ENCODE measurements at regions not wholly inside any gene's neighbourhood (a gene's known extent, or its start where the extent isn't known, plus 50 kb on each side); places are given as distances from the start of the nearest gene placed in this dataset.

GRCh38 chr3:193780810-193781478, 187.9 kb downstream of the OPA1 start:
- no peak for DNase-seq (ENCODE audit: low read depth)

GRCh38 chr3:193782276-193782647, 189.3 kb downstream of the OPA1 start:
- no peak for DNase-seq (ENCODE audit: low read depth)

- no peak for DNase-seq (ENCODE audit: low read depth)
Observed at GRCh38 chr3:193782747-193783146, 189.7 kb downstream of the OPA1 start.

- DNase-seq (ENCODE audit: low read depth): no peak
Observed at GRCh38 chr3:193783166-193783896, 190.3 kb downstream of the OPA1 start.

- DNase-seq (ENCODE audit: low read depth): no peak
Observed at GRCh38 chr3:193784822-193785221, 191.8 kb downstream of the OPA1 start.

GRCh38 chr3:193787496-193787870, 194.5 kb downstream of the OPA1 start:
- DNase-seq (ENCODE audit: low read depth): no peak

GRCh38 chr3:193788189-193788991, 195.4 kb downstream of the OPA1 start:
- no peak for DNase-seq (ENCODE audit: low read depth)

- DNase-seq (ENCODE audit: low read depth): no peak
Observed at GRCh38 chr3:193789455-193789854, 196.4 kb downstream of the OPA1 start.

- no peak for DNase-seq (ENCODE audit: low read depth)
Observed at GRCh38 chr3:193790086-193790990, 197.3 kb downstream of the OPA1 start.

GRCh38 chr3:193791041-193792032, 198.3 kb downstream of the OPA1 start:
- DNase-seq (ENCODE audit: low read depth): no peak

- no peak for DNase-seq (ENCODE audit: low read depth)
Observed at GRCh38 chr3:193793123-193793522, 200.1 kb downstream of the OPA1 start.

- DNase-seq (ENCODE audit: low read depth): no peak
Observed at GRCh38 chr3:193794002-193794881, 201.2 kb downstream of the OPA1 start.

GRCh38 chr3:193795062-193795690, 202.2 kb downstream of the OPA1 start:
- DNase-seq (ENCODE audit: low read depth): no peak

- DNase-seq (ENCODE audit: low read depth): no peak
Observed at GRCh38 chr3:193796089-193796488, 203.1 kb downstream of the OPA1 start.

GRCh38 chr3:193797566-193797965, 204.6 kb downstream of the OPA1 start:
- DNase-seq (ENCODE audit: low read depth): no peak

GRCh38 chr3:193798051-193798450, 205.0 kb downstream of the OPA1 start:
- no peak for DNase-seq (ENCODE audit: low read depth)

- no peak for DNase-seq (ENCODE audit: low read depth)
Observed at GRCh38 chr3:193800138-193801043, 207.4 kb downstream of the OPA1 start.

- DNase-seq (ENCODE audit: low read depth): no peak
Observed at GRCh38 chr3:193801097-193801496, 208.1 kb downstream of the OPA1 start.

All from activated T-helper 1 cell treated with Interleukin-2 at 50 U/mL for 16 hours (primary cell).